GM12878 (cell line): ENCODE measurements at regions not wholly inside any gene's neighbourhood (a gene's known extent, or its start where the extent isn't known, plus 50 kb on each side); places are given as distances from the start of the nearest gene placed in this dataset.

Experiments
- BCL3 ChIP-seq: IDR thresholded peaks from 2 replicates; pipeline ENCODE4 v1.6.1; 2011; ENCODE audit warnings: borderline replicate concordance, low read depth, mild to moderate bottlenecking, moderate library complexity, low read length; ENCODE audit not compliant: insufficient read depth, poor library complexity, severe bottlenecking
- CREM ChIP-seq: IDR thresholded peaks from 2 replicates; pipeline ENCODE4 v1.6.1; 2014; ENCODE audit warnings: antibody characterized with exemption, low read depth
- CTCF ChIP-seq, 3 experiments: IDR thresholded peaks in 2 of 3; conservative IDR thresholded peaks in 1 of 3; 2 replicates each; pipeline ENCODE4 v1.5.1; 2011; ENCODE audit warnings: low read depth in 3 of 3, low read length in 3 of 3, mild to moderate bottlenecking in 3 of 3, control low read depth in 2 of 3, moderate library complexity in 2 of 3, inconsistent platforms in 1 of 3, mixed read lengths in 1 of 3; ENCODE audit not compliant: control insufficient read depth in 2 of 3, insufficient read depth in 1 of 3; ENCODE audit errors: extremely low read depth in 1 of 3
- E2F4 ChIP-seq: IDR thresholded peaks from 2 replicates; pipeline ENCODE4 v1.6.1; 2012; ENCODE audit warnings: low read depth, low read length, improper control_type of control experiment
- HDGF ChIP-seq: fragments of 450-650 bp; IDR thresholded peaks from 2 replicates; pipeline ENCODE4 v1.6.1; 2016; ENCODE audit warnings: antibody characterized with exemption
- POLR2A ChIP-seq: IDR thresholded peaks from 2 replicates; pipeline ENCODE4 v1.6.1; 2011; ENCODE audit warnings: low read depth, mild to moderate bottlenecking, low read length
- POLR2AphosphoS2 ChIP-seq: IDR thresholded peaks from 2 replicates; pipeline ENCODE4 v1.6.1; 2011; ENCODE audit warnings: low read depth, mild to moderate bottlenecking, low read length, improper control_type of control experiment, moderate library complexity
- SMC3 ChIP-seq: IDR thresholded peaks from 2 replicates; pipeline ENCODE4 v1.6.1; 2011; ENCODE audit warnings: low read length, improper control_type of control experiment, borderline replicate concordance
- TARDBP ChIP-seq: IDR thresholded peaks from 2 replicates; pipeline ENCODE4 v1.6.1; 2016; ENCODE audit warnings: borderline replicate concordance
- TBL1XR1 ChIP-seq: IDR thresholded peaks from 2 replicates; pipeline ENCODE4 v1.6.1; 2012; ENCODE audit warnings: low read depth, low read length, improper control_type of control experiment

- no peak for TF ChIP-seq CTCF (IDR thresholded peaks at IDR 0.05 in 2 of 3, conservative IDR thresholded peaks at IDR 0.05 in 1 of 3; ENCODE audit: control insufficient read depth in 2 of 3, extremely low read depth in 1 of 3, insufficient read depth in 1 of 3, low read depth in 3 of 3, low read length in 3 of 3)
- TF ChIP-seq TARDBP: no peak
- TF ChIP-seq HDGF: no peak
- TF ChIP-seq POLR2A: no peak
- TF ChIP-seq SMC3: no peak
- no peak for TF ChIP-seq POLR2AphosphoS2
- no peak for TF ChIP-seq TBL1XR1
- no peak for TF ChIP-seq CREM
- TF ChIP-seq E2F4: no peak
- TF ChIP-seq BCL3: no peak
Observed at GRCh38 chr1:235019471-235019870, 109.2 kb downstream of the TOMM20 start.
